DOHH2 (cell line): ENCODE measurements at regions not wholly inside any gene's neighbourhood (a gene's known extent, or its start where the extent isn't known, plus 50 kb on each side); places are given as distances from the start of the nearest gene placed in this dataset.

Experiments
- H3F3A ChIP-seq: fragments of 200-600 bp; sonication (generic), shearing (Covaris generic); 2 replicates; pipeline ENCODE4 v1.6.0; 2016; ENCODE audit warnings: antibody characterized with exemption, mild to moderate bottlenecking; ENCODE audit not compliant: control insufficient read depth, insufficient read depth
- H3K27ac ChIP-seq: fragments of 200-600 bp; sonication (generic); 2 replicates; pipeline ENCODE4 v1.5.1; 2014; ENCODE audit warnings: low read depth, mild to moderate bottlenecking, low read length, moderate library complexity
- H3K27me3 ChIP-seq: fragments of 200-600 bp; sonication (generic); 2 replicates; pipeline ENCODE4 v1.6.1; 2014; ENCODE audit warnings: mild to moderate bottlenecking, low read length, mixed read lengths; ENCODE audit not compliant: control insufficient read depth
- H3K36me3 ChIP-seq: fragments of 200-600 bp; sonication (generic); 2 replicates; pipeline ENCODE4 v1.6.1; 2014; ENCODE audit warnings: mild to moderate bottlenecking, low read length, moderate library complexity, mixed read lengths; ENCODE audit not compliant: control insufficient read depth
- H3K4me1 ChIP-seq: fragments of 200-600 bp; sonication (generic); 2 replicates; pipeline ENCODE4 v1.6.1; 2014; ENCODE audit warnings: mild to moderate bottlenecking, low read length, mixed read lengths; ENCODE audit not compliant: control insufficient read depth
- H3K4me2 ChIP-seq: fragments of 200-600 bp; sonication (generic); 2 replicates; pipeline ENCODE4 v1.6.0; 2014; ENCODE audit warnings: mild to moderate bottlenecking, low read length, moderate library complexity
- H3K4me3 ChIP-seq: fragments of 200-600 bp; sonication (generic); 2 replicates; pipeline ENCODE4 v1.5.1; 2014; ENCODE audit warnings: mild to moderate bottlenecking, low read length, mixed read lengths
- H3K79me2 ChIP-seq: fragments of 200-600 bp; sonication (generic); 2 replicates; pipeline ENCODE4 v1.6.1; 2014; ENCODE audit warnings: mild to moderate bottlenecking, low read length, mixed read lengths; ENCODE audit not compliant: control insufficient read depth
- H3K9me2 ChIP-seq: fragments of 200-600 bp; sonication (generic); replicated peaks from 2 replicates; pipeline ENCODE4 v1.6.1; 2014; ENCODE audit warnings: mild to moderate bottlenecking, low read length, mixed read lengths; ENCODE audit not compliant: control insufficient read depth
- H3K9me3 ChIP-seq: fragments of 200-600 bp; sonication (generic); 2 replicates; pipeline ENCODE4 v1.6.1; 2014; ENCODE audit warnings: antibody characterized with exemption, low read length, mixed read lengths; ENCODE audit not compliant: control insufficient read depth, insufficient read depth
- H4K20me1 ChIP-seq: fragments of 200-600 bp; sonication (generic); 2 replicates; pipeline ENCODE4 v1.6.0; 2014; ENCODE audit warnings: low read depth, mild to moderate bottlenecking, antibody characterized with exemption, low read length, moderate library complexity; ENCODE audit not compliant: control insufficient read depth, insufficient read depth
- EZH2phosphoT487 ChIP-seq: fragments of 200-600 bp; sonication (generic); IDR thresholded peaks from 2 replicates; pipeline ENCODE4 v1.6.1; 2017; ENCODE audit warnings: borderline replicate concordance, mild to moderate bottlenecking, antibody characterized with exemption, low read length, moderate library complexity, mixed read lengths
- TF ChIP-seq, protein P1 (sequence below): fragments of 200-600 bp; sonication (generic); IDR thresholded peaks from one replicate; pipeline ENCODE4 v1.5.1; 2014; ENCODE audit warnings: antibody characterized with exemption, mild to moderate bottlenecking, low read depth, low read length; ENCODE audit not compliant: poor library complexity, severe bottlenecking

DNA sequence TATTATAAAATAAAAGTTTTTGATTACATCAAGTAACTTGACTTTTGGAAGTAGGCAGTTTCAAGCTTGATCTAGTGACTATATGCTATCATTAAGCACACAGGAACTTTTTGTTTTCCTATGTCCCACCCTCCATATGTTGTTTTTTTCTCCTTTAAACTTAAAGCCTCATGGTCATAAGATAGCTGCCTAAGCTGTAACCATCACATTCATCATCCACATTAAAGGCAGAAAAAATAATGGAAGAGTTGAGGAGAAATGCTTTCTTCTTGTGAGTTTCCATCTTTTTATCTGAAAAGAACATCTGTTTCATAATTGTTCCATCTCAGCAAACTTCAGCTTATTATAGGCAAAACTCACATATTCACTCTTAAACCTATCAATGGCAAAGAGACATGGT, 630.4 kb downstream of the STK39 start:
- no peaks in the 10 kb centered on the region for H3K36me3 ChIP-seq
- no peak for TF ChIP-seq EZH2phosphoT487
- TF ChIP-seq, protein P1, sequence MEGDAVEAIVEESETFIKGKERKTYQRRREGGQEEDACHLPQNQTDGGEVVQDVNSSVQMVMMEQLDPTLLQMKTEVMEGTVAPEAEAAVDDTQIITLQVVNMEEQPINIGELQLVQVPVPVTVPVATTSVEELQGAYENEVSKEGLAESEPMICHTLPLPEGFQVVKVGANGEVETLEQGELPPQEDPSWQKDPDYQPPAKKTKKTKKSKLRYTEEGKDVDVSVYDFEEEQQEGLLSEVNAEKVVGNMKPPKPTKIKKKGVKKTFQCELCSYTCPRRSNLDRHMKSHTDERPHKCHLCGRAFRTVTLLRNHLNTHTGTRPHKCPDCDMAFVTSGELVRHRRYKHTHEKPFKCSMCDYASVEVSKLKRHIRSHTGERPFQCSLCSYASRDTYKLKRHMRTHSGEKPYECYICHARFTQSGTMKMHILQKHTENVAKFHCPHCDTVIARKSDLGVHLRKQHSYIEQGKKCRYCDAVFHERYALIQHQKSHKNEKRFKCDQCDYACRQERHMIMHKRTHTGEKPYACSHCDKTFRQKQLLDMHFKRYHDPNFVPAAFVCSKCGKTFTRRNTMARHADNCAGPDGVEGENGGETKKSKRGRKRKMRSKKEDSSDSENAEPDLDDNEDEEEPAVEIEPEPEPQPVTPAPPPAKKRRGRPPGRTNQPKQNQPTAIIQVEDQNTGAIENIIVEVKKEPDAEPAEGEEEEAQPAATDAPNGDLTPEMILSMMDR = no peak
- no peaks in the 10 kb centered on the region for H3K9me3 ChIP-seq
- no peaks in the 10 kb centered on the region for H3K27me3 ChIP-seq
- H3K4me3 ChIP-seq = no peak overlapping the region
- H3K4me1 ChIP-seq = no peaks in the 10 kb centered on the region
- no peaks in the 10 kb centered on the region for H3F3A ChIP-seq
- H3K9me2 ChIP-seq = no peaks in the 10 kb centered on the region
- no peaks in the 10 kb centered on the region for H4K20me1 ChIP-seq
- H3K79me2 ChIP-seq = no peaks in the 10 kb centered on the region
- H3K27ac ChIP-seq = no peak overlapping the region
- no peak overlapping the region for H3K4me2 ChIP-seq

DNA sequence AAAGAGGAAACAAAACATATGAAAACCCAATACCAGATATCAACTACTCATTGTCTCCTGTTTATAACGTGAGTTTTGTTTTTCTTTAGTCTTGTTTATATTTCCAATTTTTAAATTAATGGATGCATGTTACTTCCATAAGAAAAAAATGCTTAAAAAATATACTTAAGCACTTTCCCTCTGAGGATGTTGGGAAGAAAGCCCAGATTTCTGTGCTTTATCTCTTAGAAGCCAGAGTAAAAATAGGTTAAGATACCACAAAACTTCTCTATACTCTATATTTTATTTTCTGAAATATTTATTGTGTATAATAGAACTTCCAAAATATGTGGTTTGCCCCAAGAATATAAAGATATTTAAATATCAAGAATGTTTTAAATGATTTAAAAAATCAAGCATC, 633.9 kb downstream of the STK39 start:
- H3F3A ChIP-seq = no peaks in the 10 kb centered on the region
- H3K4me2 ChIP-seq = no peak overlapping the region
- H4K20me1 ChIP-seq = no peaks in the 10 kb centered on the region

DNA sequence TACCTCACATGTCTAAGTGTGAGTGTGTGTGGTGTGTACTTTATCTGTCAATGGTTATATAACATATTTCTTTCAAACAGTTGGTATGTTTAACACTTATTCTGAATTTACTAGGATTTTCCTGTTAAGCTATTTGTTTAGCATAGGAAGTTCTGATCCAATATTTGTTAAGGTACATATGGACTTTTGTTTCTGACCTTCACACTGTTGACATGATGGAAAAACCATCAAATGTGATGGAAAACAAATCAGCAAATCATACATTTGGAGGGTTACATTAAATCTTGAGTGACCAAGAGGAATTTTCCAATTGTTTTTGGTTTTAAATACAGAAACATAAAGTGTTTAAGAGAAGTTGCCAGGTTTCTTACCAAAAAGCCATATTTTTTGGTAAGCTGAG, 638.9 kb downstream of the STK39 start:
- Histone ChIP-seq H3K27ac (no peak overlapping the region), H4K20me1 (no peaks in the 10 kb centered on the region), H3K4me2 (no peak overlapping the region), H3K9me3 (no peaks in the 10 kb centered on the region), H3K27me3 (no peaks in the 10 kb centered on the region), H3K4me3 (no peak overlapping the region), H3K79me2 (no peaks in the 10 kb centered on the region), H3K9me2 (no peaks in the 10 kb centered on the region), H3F3A (no peaks in the 10 kb centered on the region), H3K4me1 (no peaks in the 10 kb centered on the region), H3K36me3 (no peaks in the 10 kb centered on the region)
- TF ChIP-seq, protein P1 = no peak
- no peak for TF ChIP-seq EZH2phosphoT487

More for the DNA sequence above, 633.9 kb downstream of the STK39 start:
- Histone ChIP-seq H3K9me3 (no peaks in the 10 kb centered on the region), H3K4me1 (no peaks in the 10 kb centered on the region), H3K27ac (no peak overlapping the region), H3K27me3 (no peaks in the 10 kb centered on the region), H3K36me3 (no peaks in the 10 kb centered on the region), H3K9me2 (no peaks in the 10 kb centered on the region), H3K4me3 (no peak overlapping the region), H3K79me2 (no peaks in the 10 kb centered on the region)
- TF ChIP-seq EZH2phosphoT487 = no peak
- TF ChIP-seq, protein P1 = no peak

DNA sequence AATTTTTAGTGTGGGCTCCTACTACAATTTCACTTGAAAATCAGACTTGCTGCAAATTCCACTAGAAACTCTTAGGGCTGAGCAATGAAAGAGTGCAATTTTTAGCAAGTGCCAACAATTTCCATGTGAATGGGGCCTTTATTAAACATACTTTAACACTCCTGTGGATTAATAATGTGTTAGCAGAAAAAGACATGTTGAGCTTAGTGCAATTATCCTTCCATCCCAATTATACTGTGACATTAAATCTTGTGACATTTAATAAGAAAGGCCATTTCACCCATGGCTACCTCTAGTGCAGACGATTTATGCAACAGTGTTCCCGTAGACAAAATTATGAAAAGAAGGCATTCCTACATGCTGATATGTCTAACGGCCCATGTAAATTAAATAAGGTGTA, 639.7 kb downstream of the STK39 start:
- no peaks in the 10 kb centered on the region for H3K4me1 ChIP-seq
- no peaks in the 10 kb centered on the region for H3K36me3 ChIP-seq
- no peaks in the 10 kb centered on the region for H3K9me2 ChIP-seq
- no peaks in the 10 kb centered on the region for H3F3A ChIP-seq
- H3K27me3 ChIP-seq = no peaks in the 10 kb centered on the region
- H4K20me1 ChIP-seq = no peaks in the 10 kb centered on the region
- no peaks in the 10 kb centered on the region for H3K79me2 ChIP-seq
- no peak overlapping the region for H3K4me2 ChIP-seq
- H3K9me3 ChIP-seq = no peaks in the 10 kb centered on the region
- H3K27ac ChIP-seq = no peak overlapping the region
- H3K4me3 ChIP-seq = no peak overlapping the region
- no peak for TF ChIP-seq EZH2phosphoT487
- TF ChIP-seq, protein P1 = no peak
